H1 (cell line): ENCODE measurements at regions not wholly inside any gene's neighbourhood (a gene's known extent, or its start where the extent isn't known, plus 50 kb on each side); places are given as distances from the start of the nearest gene placed in this dataset.

Experiments
- CTCF ChIA-PET: fragments of 300-600 bp; sonication (Branson Sonifier 250); formaldehyde crosslinking; loops from one replicate; lab custom pipeline; 2021; ENCODE audit not compliant: partially characterized antibody; lab: Charles Lee
- POLR2A ChIA-PET: fragments of 300-600 bp; sonication (Branson Sonifier 250); formaldehyde crosslinking; loops from one replicate; lab custom pipeline; 2021; ENCODE audit warnings: inconsistent platforms; ENCODE audit not compliant: partially characterized antibody; lab: Charles Lee
- DNase-seq, 2 experiments: peaks; one replicate each; pipeline versions ENCODE4 v3.0.0 to v3.0.0-alpha.2; 2010 to 2022; ENCODE audit warnings: low spot score in 2 of 2, low read depth in 1 of 2, mixed read lengths in 1 of 2
- FAIRE-seq: peaks from 2 replicates; lab custom pipeline; 2011; peaks lifted over from hg19 to GRCh38; lab: Jason Lieb, UNC
- H2AFZ ChIP-seq: 2 replicates; pipeline ENCODE4 v1.8.1; 2012; ENCODE audit warnings: low read length, inconsistent platforms
- H2AK5ac ChIP-seq: 2 replicates; pipeline ENCODE4 v1.6.1; 2013; ENCODE audit warnings: low read depth, low read length
- H2BK120ac ChIP-seq: replicated peaks from 2 replicates; pipeline ENCODE3; 2013; ENCODE audit warnings: low read depth, low read length, inconsistent platforms
- H2BK12ac ChIP-seq: 2 replicates; pipeline ENCODE4 v1.6.1; 2013; ENCODE audit warnings: low read depth, low read length
- H2BK15ac ChIP-seq: 2 replicates; pipeline ENCODE4 v1.6.1; 2013; ENCODE audit warnings: low read length
- H2BK20ac ChIP-seq: 2 replicates; pipeline ENCODE4 v1.6.1; 2013; ENCODE audit warnings: low read length
- H2BK5ac ChIP-seq: 2 replicates; pipeline ENCODE4 v1.6.1; 2013; ENCODE audit warnings: low read depth, low read length
- H3K14ac ChIP-seq: 2 replicates; pipeline ENCODE4 v1.6.1; 2013; ENCODE audit warnings: inconsistent platforms; ENCODE audit not compliant: insufficient read length
- H3K18ac ChIP-seq: 2 replicates; pipeline ENCODE4 v1.6.1; 2013; ENCODE audit warnings: low read length; ENCODE audit errors: extremely low read depth
- H3K23ac ChIP-seq: 2 replicates; pipeline ENCODE4 v1.6.1; 2013; ENCODE audit warnings: inconsistent platforms; ENCODE audit not compliant: insufficient read length
- H3K23me2 ChIP-seq: 2 replicates; pipeline ENCODE4 v1.6.1; 2013; ENCODE audit warnings: low read depth, low read length
- H3K27ac ChIP-seq: 2 replicates; pipeline ENCODE4 v1.6.1; 2011; ENCODE audit warnings: low read depth, low read length, inconsistent platforms
- H3K27me3 ChIP-seq, 4 experiments: replicated peaks in 1 of 4; 1 replicate in 1 of 4; 2 replicates in 3 of 4; pipeline versions ENCODE4 v1.6.1 to v1.8.1; 2011 to 2013; ENCODE audit warnings: low read length in 3 of 4, mild to moderate bottlenecking in 3 of 4, inconsistent platforms in 2 of 4, mixed read lengths in 2 of 4, moderate library complexity in 1 of 4; ENCODE audit not compliant: control insufficient read depth in 3 of 4, insufficient read depth in 3 of 4; ENCODE audit errors: extremely low read depth in 1 of 4
- H3K36me3 ChIP-seq, 4 experiments: 2 replicates each; pipeline versions ENCODE4 v1.6.1 to v1.8.1; 2011 to 2013; ENCODE audit warnings: mild to moderate bottlenecking in 4 of 4, low read length in 3 of 4, moderate library complexity in 2 of 4, control low read depth in 1 of 4, inconsistent platforms in 1 of 4; ENCODE audit not compliant: insufficient read depth in 4 of 4, control insufficient read depth in 2 of 4
- H3K4ac ChIP-seq: replicated peaks from 2 replicates; pipeline ENCODE3; 2013; ENCODE audit warnings: low read length, low read depth, mixed read lengths, inconsistent platforms; ENCODE audit not compliant: insufficient read length
- H3K4me1 ChIP-seq, 4 experiments: replicated peaks in 1 of 4; 1 replicate in 1 of 4; 2 replicates in 3 of 4; pipeline versions ENCODE4 v1.6.1 to v1.8.1; 2011 to 2013; ENCODE audit warnings: low read length in 3 of 4, inconsistent platforms in 2 of 4, mixed read lengths in 1 of 4; ENCODE audit not compliant: insufficient read depth in 4 of 4, control insufficient read depth in 3 of 4
- H3K4me2 ChIP-seq, 2 experiments: 2 replicates each; pipeline versions ENCODE4 v1.6.1 to v1.8.1; 2011 to 2013; ENCODE audit warnings: low read depth in 2 of 2, low read length in 2 of 2, control low read depth in 1 of 2, inconsistent platforms in 1 of 2, mild to moderate bottlenecking in 1 of 2; ENCODE audit not compliant: insufficient read depth in 1 of 2
- H3K4me3 ChIP-seq, 4 experiments: fragments of 200-600, 300-600 bp in 1 of 4; sonication (generic), shearing (Covaris generic), sonication (Bioruptor Twin) in 1 of 4; 2 replicates each; pipeline versions ENCODE4 v1.5.1 to v1.8.1; 2011 to 2016; ENCODE audit warnings: low read length in 4 of 4, low read depth in 3 of 4, control low read depth in 2 of 4, inconsistent platforms in 2 of 4, mild to moderate bottlenecking in 2 of 4, mixed read lengths in 1 of 4, moderate library complexity in 1 of 4; ENCODE audit not compliant: insufficient read depth in 2 of 4; ENCODE audit errors: extremely low read depth in 1 of 4
- H3K56ac ChIP-seq: replicated peaks from 2 replicates; pipeline ENCODE3; 2013; ENCODE audit warnings: low read depth, mild to moderate bottlenecking, mixed read lengths, low read length, inconsistent platforms; ENCODE audit not compliant: insufficient read length
- H3K79me1 ChIP-seq: 2 replicates; pipeline ENCODE4 v1.6.1; 2013; ENCODE audit warnings: low read depth, low read length, control low read depth
- H3K79me2 ChIP-seq, 2 experiments: 2 replicates each; pipeline versions ENCODE4 v1.6.1 to v1.8.1; 2012 to 2013; ENCODE audit warnings: low read length in 2 of 2, mild to moderate bottlenecking in 2 of 2, inconsistent platforms in 1 of 2; ENCODE audit not compliant: insufficient read depth in 2 of 2, control insufficient read depth in 1 of 2
- H3K9ac ChIP-seq, 4 experiments: replicated peaks in 1 of 4; 1 replicate in 1 of 4; 2 replicates in 3 of 4; pipeline versions ENCODE4 v1.6.1 to v1.8.1; 2011 to 2013; ENCODE audit warnings: low read depth in 3 of 4, low read length in 3 of 4, control low read depth in 2 of 4, mild to moderate bottlenecking in 2 of 4, moderate library complexity in 2 of 4, inconsistent platforms in 1 of 4; ENCODE audit errors: extremely low read depth in 1 of 4
- H3K9me3 ChIP-seq, 2 experiments: 2 replicates each; pipeline versions ENCODE4 v1.6.1 to v1.8.1; 2012 to 2013; ENCODE audit warnings: mild to moderate bottlenecking in 2 of 2, moderate library complexity in 2 of 2, control low read depth in 1 of 2, inconsistent platforms in 1 of 2, low read depth in 1 of 2, low read length in 1 of 2, mixed read lengths in 1 of 2; ENCODE audit not compliant: insufficient read depth in 2 of 2
- H4K20me1 ChIP-seq, 2 experiments: replicated peaks in 1 of 2; 2 replicates each; pipeline versions ENCODE3 to v1.8.1; 2011 to 2013; ENCODE audit warnings: inconsistent platforms in 2 of 2, low read length in 2 of 2, mild to moderate bottlenecking in 1 of 2; ENCODE audit not compliant: insufficient read depth in 2 of 2, control insufficient read depth in 1 of 2
- H4K5ac ChIP-seq: 2 replicates; pipeline ENCODE4 v1.6.1; 2013; ENCODE audit warnings: low read length, low read depth, mixed read lengths, inconsistent platforms; ENCODE audit not compliant: insufficient read length
- H4K8ac ChIP-seq: 2 replicates; pipeline ENCODE4 v1.8.0; 2013; ENCODE audit warnings: mild to moderate bottlenecking, moderate library complexity, low read length, inconsistent platforms; ENCODE audit not compliant: insufficient read depth; ENCODE audit errors: extremely low read depth
- H4K91ac ChIP-seq: replicated peaks from 2 replicates; pipeline ENCODE3; 2013; ENCODE audit warnings: low read length, mixed read lengths, inconsistent platforms; ENCODE audit not compliant: insufficient read length
- POU5F1 ChIP-seq: IDR thresholded peaks from 2 replicates; pipeline ENCODE4 v1.6.1; 2011; ENCODE audit warnings: low read depth, mild to moderate bottlenecking, low read length, moderate library complexity
- RNF2 ChIP-seq: fragments of 200-900, 300-1000 bp; sonication (generic); IDR thresholded peaks from 2 replicates; pipeline ENCODE4 v1.7.1; 2016; ENCODE audit warnings: borderline replicate concordance, low read depth, mild to moderate bottlenecking, antibody characterized with exemption, low read length; ENCODE audit not compliant: poor library complexity, severe bottlenecking; ENCODE audit errors: missing control alignments
- WGBS, 2 experiments: shearing (Covaris generic) in 1 of 2; methylation state at CpG; one replicate each; pipeline versions ENCODE4 v1.1.6 to v1.1.7; 2013 to 2015; ENCODE audit warnings: low lambda C conversion rate in 2 of 2, mixed read lengths in 2 of 2, inconsistent platforms in 1 of 2, low coverage in 1 of 2, missing lambda C conversion rate in 1 of 2; ENCODE audit not compliant: insufficient replicate concordance in 2 of 2, insufficient coverage in 1 of 2, insufficient read length in 1 of 2; ENCODE audit errors: extremely low coverage in 1 of 2, missing lambda C conversion rate in 1 of 2; 5-methylcytosine and 5-hydroxymethylcytosine counted together

DNA sequence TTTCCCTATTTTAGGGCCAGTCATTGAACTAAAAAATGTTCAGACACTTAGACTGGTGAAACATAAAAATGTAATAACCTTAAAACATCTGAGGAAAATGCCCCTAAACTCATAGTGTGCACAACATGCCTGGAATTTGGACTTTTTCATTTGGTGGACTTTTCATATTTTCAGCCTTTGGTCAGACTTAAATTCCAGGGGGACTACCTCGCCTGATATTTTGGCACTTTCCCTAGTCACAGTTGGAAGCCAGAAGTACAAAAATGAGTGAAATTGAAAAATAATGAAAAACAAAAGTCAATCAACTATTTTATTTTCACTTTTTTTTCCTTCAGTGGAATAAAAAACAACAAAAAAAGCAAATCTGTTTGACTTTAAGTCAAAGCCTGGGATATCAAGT is 256.2 kb downstream of the ACTL7B start:
- no peak overlapping the region for H2BK15ac ChIP-seq
- H3K36me3 ChIP-seq, result no peaks in the 10 kb centered on the region
- H4K8ac ChIP-seq, result no peak overlapping the region
- no peak overlapping the region for H3K56ac ChIP-seq
- H2AK5ac ChIP-seq, result no peak overlapping the region
- H3K4me1 ChIP-seq, result no peaks in the 10 kb centered on the region
- H3K79me1 ChIP-seq, result no peaks in the 10 kb centered on the region
- H3K23ac ChIP-seq, result no peak overlapping the region
- ChIA-PET CTCF (no interaction called here), POLR2A (no interaction called here)
- no peak overlapping the region for H3K4ac ChIP-seq
- H3K79me2 ChIP-seq, result no peaks in the 10 kb centered on the region
- no peak overlapping the region for H3K27ac ChIP-seq
- H4K5ac ChIP-seq, result no peak overlapping the region
- H4K20me1 ChIP-seq, result no peaks in the 10 kb centered on the region
- FAIRE-seq, result no peak
- no peak overlapping the region for H2BK12ac ChIP-seq
- H3K4me3 ChIP-seq, result no peak overlapping the region
- WGBS, 2 experiments, result 86% methylated on average over 1 of the region's 1 CpG; no CpG with 5 or more reads in 1 of the 2 experiments
- no peak overlapping the region for H2AFZ ChIP-seq
- H3K18ac ChIP-seq, result no peak overlapping the region
- no peak overlapping the region for H2BK120ac ChIP-seq
- no peaks in the 10 kb centered on the region; the same call in 1 of the 2 replicates for H3K23me2 ChIP-seq
- TF ChIP-seq POU5F1 (no peak), RNF2 (no peak)
- H3K27me3 ChIP-seq, result no peaks in the 10 kb centered on the region
- H3K4me2 ChIP-seq, result no peak overlapping the region
- H3K14ac ChIP-seq, result no peak overlapping the region
- no peak for DNase-seq
- H3K9ac ChIP-seq, result no peak overlapping the region
- no peak overlapping the region for H2BK5ac ChIP-seq
- no peak overlapping the region for H2BK20ac ChIP-seq
- H4K91ac ChIP-seq, result no peak overlapping the region
- no peaks in the 10 kb centered on the region for H3K9me3 ChIP-seq
